ENCODE measurements at regions not wholly inside any gene's neighbourhood (a gene's known extent, or its start where the extent isn't known, plus 50 kb on each side); places are given as distances from the start of the nearest gene placed in this dataset.

GRCh38 chr2:128643221-128644065 lies 324.8 kb upstream of the HS6ST1 start:
- intact Hi-C loops (cut with micrococcal nuclease), result no loop called here
- H3K27me3 Mint-ChIP-seq, result peaks cover 0 to 7% (median 3%) of the 10 kb centered on the region in 5 donors
- ChIA-PET POLR2A (no interaction called here), CTCF (no interaction called here)
- Histone ChIP-seq H3K4me1 (ENCODE audit: control insufficient read depth in 2 of 2, insufficient read depth in 2 of 2, low read length in 2 of 2) (no peaks in the 10 kb centered on the region), H3K9me3 (ENCODE audit: control insufficient read depth in 2 of 3, low read length in 3 of 3) (no peaks in the 10 kb centered on the region), H3K27ac (ENCODE audit: low read depth, low read length) (no peak overlapping the region), H3K36me3 (ENCODE audit: control insufficient read depth in 2 of 3, insufficient read depth in 3 of 3, low read length in 3 of 3) (no peaks in the 10 kb centered on the region), H3K4me3 (ENCODE audit: low read length) (no peak overlapping the region), H3K27me3 (ENCODE audit: control insufficient read depth in 2 of 2, insufficient read depth in 2 of 2, low read length in 2 of 2) (no peaks in the 10 kb centered on the region)
- peak overlapping the region in 1 of 9 donors; percentile 5 for H3K27ac Mint-ChIP-seq
- no peak overlapping the region for H3K4me3 Mint-ChIP-seq
- H3K4me1 Mint-ChIP-seq, result peaks cover 0 to 4% (median 0%) of the 10 kb centered on the region in 7 donors
- no peaks in the 10 kb centered on the region for H3K36me3 Mint-ChIP-seq
- no peak for ATAC-seq
- DNase-seq, result no peak
- no peaks in the 10 kb centered on the region for H3K9me3 Mint-ChIP-seq

GRCh38 chr2:128644156-128644555 lies 325.5 kb upstream of the HS6ST1 start:
- no peaks in the 10 kb centered on the region for H3K9me3 ChIP-seq (ENCODE audit: control insufficient read depth in 2 of 3, low read length in 3 of 3)
- ChIA-PET POLR2A (no interaction called here), CTCF (no interaction called here)
- Mint-ChIP-seq H3K36me3 (no peaks in the 10 kb centered on the region), H3K4me1 (peaks cover 0 to 4% (median 0%) of the 10 kb centered on the region in 7 donors), H3K4me3 (no peak overlapping the region), H3K27me3 (peaks cover 0 to 7% (median 3%) of the 10 kb centered on the region in 5 donors), H3K27ac (no peak overlapping the region), H3K9me3 (no peaks in the 10 kb centered on the region)
- H3K4me1 ChIP-seq (ENCODE audit: control insufficient read depth in 2 of 2, insufficient read depth in 2 of 2, low read length in 2 of 2), result no peaks in the 10 kb centered on the region
- ATAC-seq (no peak), DNase-seq (no peak)
- H3K27me3 ChIP-seq (ENCODE audit: control insufficient read depth in 2 of 2, insufficient read depth in 2 of 2, low read length in 2 of 2), result no peaks in the 10 kb centered on the region
- H3K36me3 ChIP-seq (ENCODE audit: control insufficient read depth in 2 of 3, insufficient read depth in 3 of 3, low read length in 3 of 3), result no peaks in the 10 kb centered on the region
- H3K27ac ChIP-seq (ENCODE audit: low read depth, low read length), result no peak overlapping the region
- H3K4me3 ChIP-seq (ENCODE audit: low read length), result no peak overlapping the region
- intact Hi-C loops (cut with micrococcal nuclease), result no loop called here

GRCh38 chr2:128644718-128645256 lies 326.1 kb upstream of the HS6ST1 start:
- H3K9me3 ChIP-seq (ENCODE audit: control insufficient read depth in 2 of 3, low read length in 3 of 3), result no peaks in the 10 kb centered on the region
- intact Hi-C loops (cut with micrococcal nuclease), result no loop called here
- peaks cover 0 to 4% (median 0%) of the 10 kb centered on the region in 7 donors for H3K4me1 Mint-ChIP-seq

GRCh38 chr2:128645631-128646030 lies 327.0 kb upstream of the HS6ST1 start:
- Mint-ChIP-seq H3K27me3 (peaks cover 0 to 7% (median 3%) of the 10 kb centered on the region in 5 donors), H3K4me1 (peaks cover 0 to 4% (median 0%) of the 10 kb centered on the region in 7 donors), H3K9me3 (no peaks in the 10 kb centered on the region), H3K36me3 (no peaks in the 10 kb centered on the region), H3K27ac (no peak overlapping the region), H3K4me3 (no peak overlapping the region)
- DNase-seq, result no peak
- intact Hi-C loops (cut with micrococcal nuclease), result no loop called here
- no peak for ATAC-seq
- no peak overlapping the region for H3K4me3 ChIP-seq (ENCODE audit: low read length)
- no peaks in the 10 kb centered on the region for H3K36me3 ChIP-seq (ENCODE audit: control insufficient read depth in 2 of 3, insufficient read depth in 3 of 3, low read length in 3 of 3)
- ChIA-PET POLR2A (no interaction called here), CTCF (no interaction called here)
- no peaks in the 10 kb centered on the region for H3K27me3 ChIP-seq (ENCODE audit: control insufficient read depth in 2 of 2, insufficient read depth in 2 of 2, low read length in 2 of 2)
- no peaks in the 10 kb centered on the region for H3K4me1 ChIP-seq (ENCODE audit: control insufficient read depth in 2 of 2, insufficient read depth in 2 of 2, low read length in 2 of 2)
- no peaks in the 10 kb centered on the region for H3K9me3 ChIP-seq (ENCODE audit: control insufficient read depth in 2 of 3, low read length in 3 of 3)
- H3K27ac ChIP-seq (ENCODE audit: low read depth, low read length), result no peak overlapping the region

More at GRCh38 chr2:128644718-128645256, 326.1 kb upstream of the HS6ST1 start:
- Histone ChIP-seq H3K4me1 (ENCODE audit: control insufficient read depth in 2 of 2, insufficient read depth in 2 of 2, low read length in 2 of 2) (no peaks in the 10 kb centered on the region), H3K36me3 (ENCODE audit: control insufficient read depth in 2 of 3, insufficient read depth in 3 of 3, low read length in 3 of 3) (no peaks in the 10 kb centered on the region), H3K27me3 (ENCODE audit: control insufficient read depth in 2 of 2, insufficient read depth in 2 of 2, low read length in 2 of 2) (no peaks in the 10 kb centered on the region), H3K27ac (ENCODE audit: low read depth, low read length) (no peak overlapping the region), H3K4me3 (ENCODE audit: low read length) (no peak overlapping the region)
- Mint-ChIP-seq H3K4me3 (no peak overlapping the region), H3K27me3 (peaks cover 0 to 7% (median 3%) of the 10 kb centered on the region in 5 donors), H3K27ac (no peak overlapping the region), H3K9me3 (no peaks in the 10 kb centered on the region), H3K36me3 (no peaks in the 10 kb centered on the region)
- POLR2A ChIA-PET, result no interaction called here
- no peak for DNase-seq
- CTCF ChIA-PET, result no interaction called here
- ATAC-seq, result no peak

GRCh38 chr2:128646091-128646490 lies 327.4 kb upstream of the HS6ST1 start:
- ChIA-PET POLR2A (no interaction called here), CTCF (no interaction called here)
- Mint-ChIP-seq H3K9me3 (no peaks in the 10 kb centered on the region), H3K4me1 (peaks cover 0 to 4% (median 0%) of the 10 kb centered on the region in 7 donors), H3K36me3 (no peaks in the 10 kb centered on the region), H3K4me3 (no peak overlapping the region), H3K27ac (no peak overlapping the region), H3K27me3 (peaks cover 0 to 7% (median 3%) of the 10 kb centered on the region in 5 donors)
- Histone ChIP-seq H3K27me3 (ENCODE audit: control insufficient read depth in 2 of 2, insufficient read depth in 2 of 2, low read length in 2 of 2) (no peaks in the 10 kb centered on the region), H3K27ac (ENCODE audit: low read depth, low read length) (no peak overlapping the region), H3K4me1 (ENCODE audit: control insufficient read depth in 2 of 2, insufficient read depth in 2 of 2, low read length in 2 of 2) (no peaks in the 10 kb centered on the region), H3K9me3 (ENCODE audit: control insufficient read depth in 2 of 3, low read length in 3 of 3) (no peaks in the 10 kb centered on the region), H3K36me3 (ENCODE audit: control insufficient read depth in 2 of 3, insufficient read depth in 3 of 3, low read length in 3 of 3) (no peaks in the 10 kb centered on the region), H3K4me3 (ENCODE audit: low read length) (no peak overlapping the region)
- ATAC-seq (peak; percentile 19), DNase-seq (no peak)
- intact Hi-C loops (cut with micrococcal nuclease), result no loop called here

- DNase-seq, result no peak
- peaks cover 0 to 4% (median 0%) of the 10 kb centered on the region in 7 donors for H3K4me1 Mint-ChIP-seq
- no peak overlapping the region for H3K27ac ChIP-seq (ENCODE audit: low read depth, low read length)
- H3K9me3 Mint-ChIP-seq, result no peaks in the 10 kb centered on the region
- POLR2A ChIA-PET, result no interaction called here
- H3K36me3 ChIP-seq (ENCODE audit: control insufficient read depth in 2 of 3, insufficient read depth in 3 of 3, low read length in 3 of 3), result no peaks in the 10 kb centered on the region
- CTCF ChIA-PET, result no interaction called here
- H3K27ac Mint-ChIP-seq, result peak overlapping the region in 1 of 9 donors; percentile 20
- intact Hi-C loops (cut with micrococcal nuclease), result no loop called here
- H3K27me3 ChIP-seq (ENCODE audit: control insufficient read depth in 2 of 2, insufficient read depth in 2 of 2, low read length in 2 of 2), result no peaks in the 10 kb centered on the region
- H3K4me1 ChIP-seq (ENCODE audit: control insufficient read depth in 2 of 2, insufficient read depth in 2 of 2, low read length in 2 of 2), result no peaks in the 10 kb centered on the region
- H3K4me3 ChIP-seq (ENCODE audit: low read length), result no peak overlapping the region
- H3K36me3 Mint-ChIP-seq, result no peaks in the 10 kb centered on the region
- ATAC-seq, result no peak
- H3K27me3 Mint-ChIP-seq, result peaks cover 0 to 7% (median 5%) of the 10 kb centered on the region in 5 donors
- H3K4me3 Mint-ChIP-seq, result no peak overlapping the region
- no peaks in the 10 kb centered on the region for H3K9me3 ChIP-seq (ENCODE audit: control insufficient read depth in 2 of 3, low read length in 3 of 3)
Measured at GRCh38 chr2:128646691-128647090, 328.0 kb upstream of the HS6ST1 start.

GRCh38 chr2:128651000-128651399 lies 332.3 kb upstream of the HS6ST1 start:
- H3K4me3 Mint-ChIP-seq, result no peak overlapping the region
- ATAC-seq (no peak), DNase-seq (no peak)
- peaks cover 0 to 7% (median 0%) of the 10 kb centered on the region in 7 donors for H3K4me1 Mint-ChIP-seq
- Histone ChIP-seq H3K27ac (ENCODE audit: low read depth, low read length) (no peak overlapping the region), H3K4me1 (ENCODE audit: control insufficient read depth in 2 of 2, insufficient read depth in 2 of 2, low read length in 2 of 2) (no peaks in the 10 kb centered on the region), H3K36me3 (ENCODE audit: control insufficient read depth in 2 of 3, insufficient read depth in 3 of 3, low read length in 3 of 3) (no peaks in the 10 kb centered on the region), H3K4me3 (ENCODE audit: low read length) (no peak overlapping the region), H3K27me3 (ENCODE audit: control insufficient read depth in 2 of 2, insufficient read depth in 2 of 2, low read length in 2 of 2) (no peaks in the 10 kb centered on the region), H3K9me3 (ENCODE audit: control insufficient read depth in 2 of 3, low read length in 3 of 3) (no peaks in the 10 kb centered on the region)
- H3K36me3 Mint-ChIP-seq, result no peaks in the 10 kb centered on the region
- intact Hi-C loops (cut with micrococcal nuclease), result no loop called here
- no peak overlapping the region for H3K27ac Mint-ChIP-seq
- ChIA-PET POLR2A (no interaction called here), CTCF (no interaction called here)
- peaks cover 0 to 6% (median 0%) of the 10 kb centered on the region in 11 donors for H3K9me3 Mint-ChIP-seq
- H3K27me3 Mint-ChIP-seq, result peaks cover 0 to 24% (median 5%) of the 10 kb centered on the region in 5 donors

Data from naive thymus-derived CD4-positive, alpha-beta T cell (primary cell).